SU-DHL-6 (cell line): ENCODE measurements at regions not wholly inside any gene's neighbourhood (a gene's known extent, or its start where the extent isn't known, plus 50 kb on each side); places are given as distances from the start of the nearest gene placed in this dataset.

ENCODE experiments used
- CTCF ChIP-seq: fragments of 200-600 bp; sonication (generic); IDR thresholded peaks from one replicate; pipeline ENCODE4 v1.5.1; 2017; ENCODE audit warnings: antibody characterized with exemption, mild to moderate bottlenecking, low read length, moderate library complexity; ENCODE audit not compliant: insufficient read depth, poor library complexity, severe bottlenecking
- EZH2phosphoT487 ChIP-seq: fragments of 200-600 bp; sonication (generic), shearing (Covaris generic); conservative IDR thresholded peaks from 2 replicates; pipeline ENCODE4 v1.6.1; 2018; ENCODE audit warnings: mild to moderate bottlenecking, antibody characterized with exemption, low read length, moderate library complexity, mixed read lengths

- no peak for TF ChIP-seq CTCF
- no peak for TF ChIP-seq EZH2phosphoT487
These were observed 367.9 kb upstream of the DUSP10 start for GRCh38 chr1:222109836-222110235.
